Activated CD4-positive, alpha-beta T cell treated with anti-CD3 and anti-CD28 coated beads, Interleukin-2, amount 50 U/mL, for 1 hour (primary cell): ENCODE measurements at regions not wholly inside any gene's neighbourhood (a gene's known extent, or its start where the extent isn't known, plus 50 kb on each side); places are given as distances from the start of the nearest gene placed in this dataset.

Experiments
- DNase-seq: peaks from one replicate; pipeline ENCODE4 v3.0.0-alpha.2; 2020

DNA sequence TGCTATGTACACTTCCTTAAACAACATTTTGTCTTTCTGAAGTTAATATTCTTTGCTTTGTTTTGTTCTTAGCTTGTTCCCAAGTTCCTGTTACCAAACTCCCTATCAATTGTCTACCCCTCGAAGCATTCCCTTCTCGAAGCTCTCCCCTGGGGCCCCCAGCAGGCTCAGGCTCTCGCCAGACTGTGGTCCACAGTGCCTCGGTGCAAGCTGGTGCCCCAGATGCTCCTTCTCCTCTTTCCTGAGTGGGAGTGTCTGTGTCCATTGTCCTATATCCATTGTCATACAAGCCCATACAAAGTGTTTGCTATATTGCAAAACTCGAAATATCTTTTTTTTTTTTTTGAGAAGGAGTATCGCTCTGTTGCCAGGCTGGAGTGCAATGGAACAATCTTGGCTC is 51.7 kb upstream of the RTL6 start:
- no peak for DNase-seq

DNA sequence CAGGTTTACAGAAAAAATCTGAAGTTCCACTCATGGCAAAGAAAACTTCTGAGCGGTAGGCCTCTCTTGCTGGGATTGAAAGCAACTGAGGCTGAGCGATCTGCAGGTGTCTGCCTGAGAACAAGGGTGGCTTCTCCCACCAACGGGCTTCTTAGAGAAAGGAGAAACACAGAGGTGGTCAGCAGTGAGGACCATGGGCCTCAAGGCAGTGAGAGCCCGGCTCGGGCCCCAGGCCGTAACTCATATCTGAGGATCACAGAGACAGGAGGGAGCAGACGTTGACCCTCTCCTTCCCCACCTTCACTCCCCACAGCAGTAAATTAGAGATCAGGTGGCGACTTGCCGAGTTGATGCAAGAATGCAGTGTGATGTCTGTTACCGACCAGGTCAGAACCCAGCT is 50.9 kb upstream of the RTL6 start:
- no peak for DNase-seq
